NCI-H2196 (cell line): ENCODE measurements at regions not wholly inside any gene's neighbourhood (a gene's known extent, or its start where the extent isn't known, plus 50 kb on each side); places are given as distances from the start of the nearest gene placed in this dataset.

Experiments used
- DNase-seq: peaks from one replicate; lab custom pipeline; 2025; ENCODE audit not compliant: unreplicated experiment; lab: John Stamatoyannopoulos, UW

DNA sequence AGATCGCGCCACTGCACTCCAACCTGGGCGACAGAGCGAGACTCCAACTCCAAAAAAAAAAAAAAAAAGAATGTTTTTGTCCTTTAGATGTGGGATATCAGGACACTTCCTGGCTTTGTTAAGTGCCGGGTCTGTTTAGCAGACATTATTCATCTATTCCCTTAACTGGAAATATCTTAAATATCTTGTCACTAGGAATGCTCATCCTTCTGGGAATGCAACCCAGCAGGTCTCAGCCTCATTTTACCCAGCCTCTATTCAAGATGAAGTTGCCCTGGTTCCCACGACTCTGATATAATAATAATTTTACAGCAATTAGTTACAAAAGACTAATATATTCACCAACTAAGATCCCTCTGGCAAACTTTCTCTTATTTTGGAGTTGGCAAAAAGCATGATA lies 260.9 kb upstream of the SLITRK3 start:
- no peak for DNase-seq

- no peak for DNase-seq
These were observed 259.6 kb upstream of the SLITRK3 start for GRCh38 chr3:165455793-165456192.

GRCh38 chr3:165455360-165455759 lies 259.2 kb upstream of the SLITRK3 start:
- no peak for DNase-seq

GRCh38 chr3:165451371-165452070 lies 255.3 kb upstream of the SLITRK3 start:
- no peak for DNase-seq

GRCh38 chr3:165446555-165446954 lies 250.4 kb upstream of the SLITRK3 start:
- no peak for DNase-seq

- DNase-seq, result no peak
These were observed 248.6 kb upstream of the SLITRK3 start for GRCh38 chr3:165444745-165445144.

- DNase-seq, result no peak
These were observed 247.5 kb upstream of the SLITRK3 start for GRCh38 chr3:165443664-165444063.

DNA sequence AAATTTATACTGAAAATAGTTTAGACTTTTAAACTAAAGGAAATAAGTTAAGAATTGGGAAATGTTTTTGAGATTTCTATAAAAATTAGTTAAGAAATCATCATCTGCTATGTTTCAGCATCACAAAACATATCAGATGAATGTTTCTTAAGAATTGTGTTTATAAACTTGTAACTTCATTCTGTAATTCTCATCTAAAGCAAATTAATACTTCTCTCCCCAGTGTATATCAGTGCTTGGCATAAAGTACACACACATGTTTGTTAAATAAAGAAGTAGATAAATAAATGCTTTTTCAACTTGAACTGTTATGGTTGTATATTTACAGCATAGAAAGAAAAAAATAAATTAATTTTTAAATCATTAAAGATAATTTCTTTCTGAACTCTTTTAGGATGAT lies 245.9 kb upstream of the SLITRK3 start:
- DNase-seq, result no peak

GRCh38 chr3:165440380-165440779 lies 244.2 kb upstream of the SLITRK3 start:
- DNase-seq, result no peak

DNA sequence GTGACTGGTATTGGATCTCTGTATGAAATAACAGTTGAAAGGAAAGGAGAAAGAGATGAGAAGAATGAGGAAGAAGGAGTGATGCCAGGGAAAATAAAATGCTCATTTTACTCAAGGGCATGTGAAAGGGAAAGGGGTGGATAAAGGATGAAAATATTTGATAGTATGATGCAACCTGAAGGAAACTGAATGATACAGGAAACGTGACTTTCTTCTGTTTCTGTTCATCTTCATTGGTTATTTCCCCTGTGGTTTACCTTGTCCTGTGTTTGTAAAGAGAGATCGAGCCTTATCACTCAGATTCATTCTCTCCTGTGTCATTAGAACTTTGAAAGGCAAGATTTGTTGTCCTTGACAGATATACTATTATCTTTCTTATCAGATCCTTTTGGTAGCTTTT lies 243.6 kb upstream of the SLITRK3 start:
- no peak for DNase-seq

GRCh38 chr3:165434516-165434915 lies 238.3 kb upstream of the SLITRK3 start:
- DNase-seq, result no peak

DNA sequence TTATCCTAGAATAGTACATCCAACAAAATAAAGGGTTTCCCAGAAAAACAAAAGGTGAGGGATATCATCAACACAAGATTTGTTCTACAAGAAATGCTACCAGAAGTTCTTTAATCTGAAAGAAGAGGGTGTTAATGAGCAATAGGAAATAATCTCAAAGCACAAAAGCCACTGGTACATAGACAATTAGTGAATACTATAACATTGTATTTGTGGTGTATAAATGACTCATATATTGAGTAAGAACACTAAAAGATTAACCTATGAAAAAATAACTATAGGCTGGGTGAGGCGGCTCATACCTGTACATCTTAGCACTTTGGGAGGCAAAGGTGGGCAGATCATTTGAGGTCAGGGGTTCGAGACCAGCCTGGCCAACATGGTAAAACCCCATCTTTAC lies 210.2 kb upstream of the SLITRK3 start:
- DNase-seq, result no peak

DNA sequence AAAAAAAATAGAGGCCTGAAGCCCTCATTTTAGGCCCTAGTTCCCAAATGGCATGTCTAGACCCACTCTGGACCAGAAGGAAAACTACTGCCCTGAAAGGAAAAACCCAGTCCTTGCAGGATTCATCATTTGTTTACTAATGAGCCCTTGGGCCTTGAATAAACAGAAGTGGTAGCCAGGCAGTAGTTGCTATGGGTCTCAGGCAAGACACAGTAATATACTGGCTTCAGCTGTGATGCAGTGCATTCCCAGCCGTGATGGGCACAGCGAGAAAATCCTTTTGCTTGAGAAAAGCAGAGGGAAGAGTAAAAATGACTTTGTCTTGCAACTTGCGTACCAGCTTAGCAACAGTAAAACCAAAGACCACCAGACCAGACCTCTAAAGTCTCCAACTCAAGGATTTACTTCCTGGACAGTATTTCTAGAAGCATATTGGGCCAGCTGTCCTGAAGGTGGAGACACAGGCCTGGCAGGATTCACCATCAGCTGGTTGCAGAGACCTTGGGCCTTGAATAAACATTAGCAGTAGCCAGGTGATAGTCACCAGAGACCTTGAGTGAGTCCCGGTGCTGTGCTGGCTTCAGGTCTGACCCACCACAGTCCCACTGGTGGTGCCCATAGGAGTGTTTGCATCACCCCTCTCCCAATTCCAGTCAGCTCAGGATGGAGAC lies 208.3 kb upstream of the SLITRK3 start:
- no peak for DNase-seq

- no peak for DNase-seq
These were observed 207.5 kb upstream of the SLITRK3 start for GRCh38 chr3:165403666-165404065.

GRCh38 chr3:165395188-165395587 lies 199.0 kb upstream of the SLITRK3 start:
- DNase-seq, result no peak

DNA sequence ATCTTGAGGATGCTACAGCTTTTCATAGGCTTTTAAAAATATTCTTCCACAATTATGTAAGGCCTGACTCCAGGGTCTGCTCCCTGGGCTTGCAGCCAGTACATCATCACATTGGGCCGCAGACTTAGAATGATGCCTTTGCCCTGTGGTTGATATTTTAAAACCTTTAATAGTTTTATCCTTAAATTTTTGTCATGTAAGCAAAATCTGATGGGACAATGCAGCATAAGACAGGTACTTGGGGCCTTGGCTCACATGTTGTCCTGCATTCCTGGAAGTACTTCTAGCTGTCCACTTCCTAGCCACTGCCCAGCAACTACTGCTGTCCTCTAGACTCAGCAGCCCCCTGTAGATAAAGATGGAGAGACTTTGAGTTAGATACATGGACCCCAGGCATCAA lies 197.3 kb upstream of the SLITRK3 start:
- no peak for DNase-seq

DNA sequence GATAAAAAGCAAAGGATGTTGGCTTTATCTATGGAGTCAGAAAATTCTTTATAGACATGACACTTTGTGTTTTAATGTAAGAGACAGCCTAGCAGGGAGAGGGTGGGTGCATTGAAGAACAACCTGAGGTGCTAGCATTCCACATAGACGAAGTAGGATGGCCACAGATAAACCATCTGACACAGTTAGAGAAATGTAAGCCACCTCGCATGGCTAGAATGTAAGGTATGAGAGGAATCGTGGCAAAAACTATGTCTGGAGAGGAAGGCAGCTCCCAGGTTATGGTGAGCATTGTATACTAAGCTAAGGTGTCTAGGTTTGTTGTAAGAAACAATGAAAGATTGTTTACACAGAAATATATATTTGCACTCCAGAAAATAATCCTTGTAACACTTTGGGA lies 194.0 kb upstream of the SLITRK3 start:
- DNase-seq, result no peak

DNA sequence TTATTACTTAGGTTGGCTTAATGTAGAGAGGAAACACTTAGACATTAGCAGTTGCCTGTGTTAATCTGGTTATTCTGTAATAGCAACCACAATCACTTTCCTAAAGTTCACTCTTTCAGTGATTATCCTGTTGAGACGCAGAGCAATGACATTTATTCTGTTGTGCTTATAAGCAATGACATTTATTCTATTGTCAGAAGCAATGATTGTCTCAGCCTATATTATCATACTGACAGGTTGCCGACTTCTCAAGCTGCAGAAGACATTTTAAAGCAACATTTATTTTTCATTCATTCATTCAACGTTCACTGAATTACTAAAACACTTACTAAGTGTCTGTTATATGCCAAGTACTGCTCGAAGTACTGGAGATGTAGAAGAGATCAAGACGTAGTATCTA lies 193.5 kb upstream of the SLITRK3 start:
- DNase-seq, result no peak

DNA sequence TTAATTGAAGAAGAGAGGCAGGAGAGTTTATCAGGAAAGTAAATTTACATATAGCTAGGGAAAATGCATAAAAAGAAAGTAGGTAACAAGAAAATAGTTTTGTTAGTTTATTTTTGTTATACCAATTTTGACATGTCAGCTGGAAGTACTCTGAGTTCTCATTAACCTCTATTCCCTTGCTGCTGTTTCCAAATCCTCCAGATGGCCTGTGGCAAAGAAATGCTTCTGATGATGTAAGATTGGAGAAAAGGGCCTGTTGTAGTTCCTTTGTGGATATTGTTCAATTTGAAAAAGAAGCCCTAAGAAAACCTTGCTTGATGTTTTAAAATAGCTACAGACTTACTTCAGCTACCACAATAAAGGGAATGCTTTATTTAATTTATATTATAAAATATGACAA lies 192.9 kb upstream of the SLITRK3 start:
- no peak for DNase-seq

DNA sequence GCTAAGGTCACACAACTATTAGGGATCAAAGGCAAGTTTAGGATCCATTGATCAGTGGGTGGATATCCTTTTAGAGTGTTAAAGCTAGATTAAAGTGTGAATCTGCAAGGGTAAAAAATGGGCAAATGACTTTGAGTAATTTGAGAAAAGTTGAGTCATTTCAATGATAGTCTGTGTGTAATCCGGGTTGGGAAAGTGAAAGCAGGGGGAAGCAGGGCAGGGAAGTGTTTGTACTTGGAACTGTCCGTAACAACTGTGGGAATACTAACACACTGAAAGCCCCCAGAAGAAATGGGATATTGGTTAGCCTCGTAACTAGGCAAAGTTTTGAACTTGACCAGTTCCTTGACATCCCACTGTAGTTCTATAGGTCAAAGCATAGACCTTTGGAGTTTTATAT lies 187.2 kb upstream of the SLITRK3 start:
- DNase-seq, result no peak

- DNase-seq, result no peak
These were observed 186.5 kb upstream of the SLITRK3 start for GRCh38 chr3:165382672-165383071.

DNA sequence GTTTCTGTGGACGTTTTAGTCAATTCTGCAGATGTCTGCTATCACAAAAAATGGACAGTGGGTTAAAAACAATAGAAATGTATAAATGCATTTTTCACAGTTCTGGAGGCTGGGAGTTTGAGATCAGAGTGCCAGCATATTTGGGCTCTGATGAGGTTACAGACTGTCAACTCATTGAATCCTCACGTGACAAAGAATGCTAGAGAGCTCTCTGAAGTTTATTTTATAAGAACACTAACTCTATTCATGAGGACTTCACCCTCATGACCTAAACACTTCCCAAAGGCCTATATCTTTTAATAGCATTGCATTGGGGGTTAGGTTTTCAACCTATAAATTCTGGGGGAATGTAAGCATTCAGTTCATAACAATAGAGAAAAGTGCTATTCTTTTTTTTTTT lies 182.6 kb upstream of the SLITRK3 start:
- DNase-seq, result no peak

- DNase-seq, result no peak
These were observed 162.8 kb upstream of the SLITRK3 start for GRCh38 chr3:165359005-165359404.
